Right kidney (tissue), 1 donor: ENCODE measurements at regions not wholly inside any gene's neighbourhood (a gene's known extent, or its start where the extent isn't known, plus 50 kb on each side); places are given as distances from the start of the nearest gene placed in this dataset.

ENCODE experiments used
- DNase-seq: peaks from one replicate; pipeline ENCODE4 v3.0.0-alpha.2; 2016

- no peak for DNase-seq
Observed at GRCh38 chr6:79764747-79765146, 133.6 kb downstream of the SH3BGRL2 start.

DNA sequence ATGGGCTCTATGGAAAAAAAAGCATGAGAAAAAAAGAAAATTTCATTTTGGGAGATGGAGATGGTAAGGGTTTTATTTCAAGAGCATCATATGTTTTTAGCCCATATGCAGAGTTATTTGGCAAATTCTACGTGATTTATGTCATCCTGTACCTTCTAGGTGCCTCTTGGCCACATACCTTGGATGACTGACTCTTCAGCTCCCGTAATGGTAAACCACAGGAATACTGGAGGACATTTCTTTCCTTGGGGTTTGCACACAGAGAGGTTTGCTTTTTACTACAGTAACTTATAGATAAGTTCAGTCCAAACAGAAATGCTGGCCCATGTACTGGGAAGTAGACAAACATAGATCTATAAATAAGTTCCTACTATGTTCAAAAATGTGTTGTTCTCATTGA is 132.2 kb downstream of the SH3BGRL2 start:
- DNase-seq = no peak

GRCh38 chr6:79762370-79762769 is 131.2 kb downstream of the SH3BGRL2 start:
- no peak for DNase-seq

- DNase-seq = no peak
Observed at GRCh38 chr6:79756496-79756895, 125.4 kb downstream of the SH3BGRL2 start.

DNA sequence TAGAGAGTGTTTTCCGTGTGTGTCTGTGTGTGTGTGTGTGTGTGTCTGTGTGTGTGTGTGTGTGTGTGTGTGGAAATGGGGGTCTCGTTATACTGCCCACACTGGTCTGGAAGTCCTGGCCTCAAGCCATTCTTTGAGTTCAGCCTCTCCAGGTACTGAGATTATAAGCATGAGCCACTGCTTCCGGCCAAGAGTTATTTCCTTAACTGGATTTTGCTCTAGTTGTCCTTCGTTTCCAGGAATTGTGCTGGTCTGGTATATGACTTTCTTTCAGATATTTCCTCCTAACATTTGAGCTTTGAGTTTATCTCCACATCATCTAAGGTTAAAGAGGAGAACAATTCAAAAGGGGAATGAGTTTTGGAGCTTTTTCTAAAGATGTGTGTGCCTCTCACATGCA is 124.8 kb downstream of the SH3BGRL2 start:
- no peak for DNase-seq
